ENCODE measurements at regions not wholly inside any gene's neighbourhood (a gene's known extent, or its start where the extent isn't known, plus 50 kb on each side); places are given as distances from the start of the nearest gene placed in this dataset.
"Not testable (repeated sequence)": the region's sequence is repeated elsewhere in the genome, so short reads cannot be mapped to it uniquely, and the experiment has no call there.

GRCh38 chr17:70945386-70945785 is 776.1 kb downstream of the KCNJ2 start:
- DNase-seq = no peak
- H3K4me3 Mint-ChIP-seq (ENCODE audit: low read depth, unreplicated experiment) = no peak overlapping the region
- TF ChIP-seq CTCF (IDR thresholded peaks at IDR 0.05; ENCODE audit: unreplicated experiment) = no peak
- intact Hi-C loops (cut with micrococcal nuclease; ENCODE audit: unreplicated experiment) = no loop called here
- peaks cover 2% of the 10 kb centered on the region for H3K9me3 Mint-ChIP-seq (ENCODE audit: low read depth, unreplicated experiment)
- no TSS peak for BruUV-seq (replicated peaks)
- CTCF ChIA-PET = no interaction called here
- H3K27ac Mint-ChIP-seq (ENCODE audit: unreplicated experiment) = no peak overlapping the region
- H3K4me1 Mint-ChIP-seq (ENCODE audit: low read depth, unreplicated experiment) = no peaks in the 10 kb centered on the region
- no peaks in the 10 kb centered on the region for H3K27me3 Mint-ChIP-seq (ENCODE audit: unreplicated experiment)
- H3K36me3 Mint-ChIP-seq (ENCODE audit: insufficient read depth, unreplicated experiment) = no peaks in the 10 kb centered on the region

GRCh38 chr17:70947215-70947614 is 777.9 kb downstream of the KCNJ2 start:
- no peak for DNase-seq
- Mint-ChIP-seq H3K4me3 (ENCODE audit: low read depth, unreplicated experiment) (no peak overlapping the region), H3K9me3 (ENCODE audit: low read depth, unreplicated experiment) (peaks cover 7% of the 10 kb centered on the region), H3K27ac (ENCODE audit: unreplicated experiment) (no peak overlapping the region), H3K36me3 (ENCODE audit: insufficient read depth, unreplicated experiment) (no peaks in the 10 kb centered on the region), H3K27me3 (ENCODE audit: unreplicated experiment) (no peaks in the 10 kb centered on the region), H3K4me1 (ENCODE audit: low read depth, unreplicated experiment) (no peaks in the 10 kb centered on the region)
- no TSS peak for BruUV-seq (replicated peaks)
- CTCF ChIA-PET = interaction anchor here (0.6 kb wide), 1 partner anchor 542 kb away, joined by 3 read pairs; no protein-coding TSS in a partner anchor
- no peak for TF ChIP-seq CTCF (IDR thresholded peaks at IDR 0.05; ENCODE audit: unreplicated experiment)
- intact Hi-C loops (cut with micrococcal nuclease; ENCODE audit: unreplicated experiment) = no loop called here

- CTCF ChIA-PET = no interaction called here
- Mint-ChIP-seq H3K4me1 (ENCODE audit: low read depth, unreplicated experiment) (no peaks in the 10 kb centered on the region), H3K27me3 (ENCODE audit: unreplicated experiment) (no peaks in the 10 kb centered on the region), H3K4me3 (ENCODE audit: low read depth, unreplicated experiment) (no peak overlapping the region), H3K27ac (ENCODE audit: unreplicated experiment) (no peak overlapping the region), H3K36me3 (ENCODE audit: insufficient read depth, unreplicated experiment) (no peaks in the 10 kb centered on the region), H3K9me3 (ENCODE audit: low read depth, unreplicated experiment) (peaks cover 7% of the 10 kb centered on the region)
- BruUV-seq (replicated peaks) = no TSS peak
- DNase-seq = no peak
- TF ChIP-seq CTCF (IDR thresholded peaks at IDR 0.05; ENCODE audit: unreplicated experiment) = no peak
- intact Hi-C loops (cut with micrococcal nuclease; ENCODE audit: unreplicated experiment) = no loop called here
Measured at GRCh38 chr17:70947636-70948565, 778.6 kb downstream of the KCNJ2 start.

GRCh38 chr17:70953140-70953539 is 783.8 kb downstream of the KCNJ2 start:
- DNase-seq; H3K4me3 Mint-ChIP-seq (ENCODE audit: low read depth, unreplicated experiment); CTCF ChIA-PET; intact Hi-C loops (cut with micrococcal nuclease; ENCODE audit: unreplicated experiment); H3K27ac Mint-ChIP-seq (ENCODE audit: unreplicated experiment); BruUV-seq (replicated peaks); H3K27me3 Mint-ChIP-seq (ENCODE audit: unreplicated experiment); H3K36me3 Mint-ChIP-seq (ENCODE audit: insufficient read depth, unreplicated experiment); H3K4me1 Mint-ChIP-seq (ENCODE audit: low read depth, unreplicated experiment); H3K9me3 Mint-ChIP-seq (ENCODE audit: low read depth, unreplicated experiment): not testable (repeated sequence)

- CTCF ChIA-PET = no interaction called here
- peaks cover 4% of the 10 kb centered on the region for H3K9me3 Mint-ChIP-seq (ENCODE audit: low read depth, unreplicated experiment)
- no TSS peak for BruUV-seq (replicated peaks)
- H3K36me3 Mint-ChIP-seq (ENCODE audit: insufficient read depth, unreplicated experiment) = no peaks in the 10 kb centered on the region
- no peaks in the 10 kb centered on the region for H3K27me3 Mint-ChIP-seq (ENCODE audit: unreplicated experiment)
- intact Hi-C loops (cut with micrococcal nuclease; ENCODE audit: unreplicated experiment) = no loop called here
- H3K27ac Mint-ChIP-seq (ENCODE audit: unreplicated experiment) = no peak overlapping the region
- H3K4me1 Mint-ChIP-seq (ENCODE audit: low read depth, unreplicated experiment) = no peaks in the 10 kb centered on the region
- H3K4me3 Mint-ChIP-seq (ENCODE audit: low read depth, unreplicated experiment) = no peak overlapping the region
- DNase-seq = no peak
- no peak for TF ChIP-seq CTCF (IDR thresholded peaks at IDR 0.05; ENCODE audit: unreplicated experiment)
Measured at GRCh38 chr17:70955441-70955840, 786.1 kb downstream of the KCNJ2 start.
